ENCODE measurements at regions not wholly inside any gene's neighbourhood (a gene's known extent, or its start where the extent isn't known, plus 50 kb on each side); places are given as distances from the start of the nearest gene placed in this dataset.

- H3K4ac ChIP-seq (replicated peaks; ENCODE audit: insufficient read length, low read depth, low read length): no peak overlapping the region
- CTCF ChIA-PET (ENCODE audit: partially characterized antibody): interaction anchor here (1.0 to 1.1 kb wide), 2 partner anchors 36 to 144 kb away, joined by 3 read pairs; no protein-coding TSS in a partner anchor
- H3K79me1 ChIP-seq (ENCODE audit: low read depth, low read length): no peaks in the 10 kb centered on the region
- no peak overlapping the region for H3K27ac ChIP-seq (ENCODE audit: low read depth, low read length)
- H3K23me2 ChIP-seq (ENCODE audit: low read depth, low read length): no peaks in the 10 kb centered on the region
- H2BK5ac ChIP-seq (ENCODE audit: low read depth, low read length): no peak overlapping the region
- no peak overlapping the region for H4K91ac ChIP-seq (replicated peaks; ENCODE audit: insufficient read length, low read length)
- POLR2A ChIA-PET (ENCODE audit: partially characterized antibody): interaction anchor here (1.2 kb wide), 1 partner anchor 81 kb away, joined by 3 read pairs; no protein-coding TSS in a partner anchor
- H3K9me3 ChIP-seq (ENCODE audit: insufficient read depth in 2 of 2, low read depth in 1 of 2, low read length in 1 of 2): no peaks in the 10 kb centered on the region
- no peak overlapping the region for H3K4me2 ChIP-seq (ENCODE audit: insufficient read depth in 1 of 2, low read depth in 2 of 2, low read length in 2 of 2)
- H2BK20ac ChIP-seq (ENCODE audit: low read length): no peak overlapping the region
- H3K14ac ChIP-seq (ENCODE audit: insufficient read length): no peak overlapping the region
- H3K9ac ChIP-seq (replicated peaks in 1 of 4; ENCODE audit: extremely low read depth in 1 of 4, low read depth in 3 of 4, low read length in 3 of 4): no peak overlapping the region
- no peak overlapping the region for H4K8ac ChIP-seq (ENCODE audit: extremely low read depth, insufficient read depth, low read length)
- H3K18ac ChIP-seq (ENCODE audit: extremely low read depth, low read length): no peak overlapping the region
- H4K5ac ChIP-seq (ENCODE audit: insufficient read length, low read depth, low read length): no peak overlapping the region
- H3K23ac ChIP-seq (ENCODE audit: insufficient read length): no peak overlapping the region
- peaks cover 0 to 3% (median 1%) of the 10 kb centered on the region in 4 experiments; a peak in 6 of 7 replicates for H3K4me1 ChIP-seq (replicated peaks in 1 of 4; ENCODE audit: control insufficient read depth in 3 of 4, insufficient read depth in 4 of 4, low read length in 3 of 4)
- WGBS, 2 experiments (ENCODE audit: extremely low coverage in 1 of 2, insufficient coverage in 1 of 2, insufficient read length in 1 of 2, insufficient replicate concordance in 2 of 2, low coverage in 1 of 2, low lambda C conversion rate in 2 of 2, missing lambda C conversion rate in 1 of 2): 93% methylated on average over 8 of the region's 8 CpGs; no CpG with 5 or more reads in 1 of the 2 experiments
- no peaks in the 10 kb centered on the region for H4K20me1 ChIP-seq (replicated peaks in 1 of 2; ENCODE audit: control insufficient read depth in 1 of 2, insufficient read depth in 2 of 2, low read length in 2 of 2)
- TF ChIP-seq POU5F1 (IDR thresholded peaks at IDR 0.05; ENCODE audit: low read depth, low read length) (no peak), E2F6 (IDR thresholded peaks at IDR 0.05) (no peak), SAP30 (IDR thresholded peaks at IDR 0.05; ENCODE audit: insufficient read depth, insufficient replicate concordance, low read length) (no peak), RAD21 (IDR thresholded peaks at IDR 0.05 in 1 of 2, conservative IDR thresholded peaks at IDR 0.05 in 1 of 2; ENCODE audit: low read depth in 2 of 2, low read length in 2 of 2) (no peak), BACH1 (IDR thresholded peaks at IDR 0.05; ENCODE audit: low read length) (no peak), SRF (IDR thresholded peaks at IDR 0.05; ENCODE audit: low read depth, low read length) (no peak), KDM5A (IDR thresholded peaks at IDR 0.05; ENCODE audit: low read length) (no peak), TAF1 (IDR thresholded peaks at IDR 0.05; ENCODE audit: low read depth, low read length) (no peak), JUND (IDR thresholded peaks at IDR 0.05; ENCODE audit: low read length) (no peak), SP1 (IDR thresholded peaks at IDR 0.05; ENCODE audit: low read depth, low read length) (no peak)
- no peak overlapping the region for H2AFZ ChIP-seq (ENCODE audit: low read length)
- H3K79me2 ChIP-seq (ENCODE audit: control insufficient read depth in 1 of 2, insufficient read depth in 2 of 2, low read length in 2 of 2): no peaks in the 10 kb centered on the region
- H2BK120ac ChIP-seq (replicated peaks; ENCODE audit: low read depth, low read length): no peak overlapping the region
- no peak overlapping the region for H3K56ac ChIP-seq (replicated peaks; ENCODE audit: insufficient read length, low read depth, low read length)
- H2BK15ac ChIP-seq (ENCODE audit: low read length): no peak overlapping the region
- no peak overlapping the region for H2BK12ac ChIP-seq (ENCODE audit: low read depth, low read length)
- FAIRE-seq (no peak), DNase-seq (ENCODE audit: low read depth in 1 of 2, low spot score in 2 of 2) (no peak)
- no peak overlapping the region for H3K4me3 ChIP-seq (ENCODE audit: extremely low read depth in 1 of 4, insufficient read depth in 2 of 4, low read depth in 3 of 4, low read length in 4 of 4)
- no peak overlapping the region for H2AK5ac ChIP-seq (ENCODE audit: low read depth, low read length)
- H3K27me3 ChIP-seq (replicated peaks in 1 of 4; ENCODE audit: control insufficient read depth in 3 of 4, extremely low read depth in 1 of 4, insufficient read depth in 3 of 4, low read length in 3 of 4): no peaks in the 10 kb centered on the region
- no peaks in the 10 kb centered on the region for H3K36me3 ChIP-seq (ENCODE audit: control insufficient read depth in 2 of 4, insufficient read depth in 4 of 4, low read length in 3 of 4)
Measured at GRCh38 chr9:96069629-96070220, 194.2 kb downstream of the ERCC6L2 start.
